Astrocyte of the cerebellum (primary cell): ENCODE measurements at regions not wholly inside any gene's neighbourhood (a gene's known extent, or its start where the extent isn't known, plus 50 kb on each side); places are given as distances from the start of the nearest gene placed in this dataset.

Source experiments
- DNase-seq: peaks from one replicate; pipeline ENCODE4 v3.0.0-alpha.2; 2011; ENCODE audit warnings: low read depth
- H3K4me3 ChIP-seq: 2 replicates; pipeline ENCODE4 v1.5.1; 2011; ENCODE audit warnings: mild to moderate bottlenecking, low read depth, low read length, moderate library complexity
- in situ Hi-C: cut with HindIII; loops from 2 replicates; pipeline ENCODE4 v1.10.0; 2017; ENCODE audit warnings: low sequenced_read_pairs
- TF ChIP-seq, protein P1 (sequence below): IDR thresholded peaks from 2 replicates; pipeline ENCODE4 v1.5.1; 2012; ENCODE audit warnings: low read length, low read depth, moderate library complexity, mild to moderate bottlenecking; ENCODE audit errors: missing control alignments

DNA sequence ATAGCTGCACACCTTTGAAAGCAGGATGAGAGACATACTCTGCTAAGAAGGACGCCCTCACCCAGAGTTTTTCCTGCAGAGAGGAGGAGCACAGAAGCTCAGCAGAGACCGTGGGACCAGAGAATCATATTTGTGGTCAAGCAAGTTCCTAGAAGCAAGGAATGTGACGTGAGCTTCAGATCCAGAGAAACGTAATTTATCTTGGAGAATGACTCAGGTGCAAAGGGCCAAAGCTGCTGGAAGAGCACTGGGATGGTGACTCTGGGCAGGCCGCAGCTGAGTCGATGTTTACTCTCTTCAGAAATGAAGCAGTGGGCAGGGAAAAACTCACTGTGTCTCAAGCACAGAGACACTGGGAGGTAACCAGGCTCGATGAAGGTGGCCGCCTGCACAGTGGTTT is 50.1 kb upstream of the IGFBP2 start:
- in situ Hi-C loops, result no loop called here
- TF ChIP-seq, protein P1, sequence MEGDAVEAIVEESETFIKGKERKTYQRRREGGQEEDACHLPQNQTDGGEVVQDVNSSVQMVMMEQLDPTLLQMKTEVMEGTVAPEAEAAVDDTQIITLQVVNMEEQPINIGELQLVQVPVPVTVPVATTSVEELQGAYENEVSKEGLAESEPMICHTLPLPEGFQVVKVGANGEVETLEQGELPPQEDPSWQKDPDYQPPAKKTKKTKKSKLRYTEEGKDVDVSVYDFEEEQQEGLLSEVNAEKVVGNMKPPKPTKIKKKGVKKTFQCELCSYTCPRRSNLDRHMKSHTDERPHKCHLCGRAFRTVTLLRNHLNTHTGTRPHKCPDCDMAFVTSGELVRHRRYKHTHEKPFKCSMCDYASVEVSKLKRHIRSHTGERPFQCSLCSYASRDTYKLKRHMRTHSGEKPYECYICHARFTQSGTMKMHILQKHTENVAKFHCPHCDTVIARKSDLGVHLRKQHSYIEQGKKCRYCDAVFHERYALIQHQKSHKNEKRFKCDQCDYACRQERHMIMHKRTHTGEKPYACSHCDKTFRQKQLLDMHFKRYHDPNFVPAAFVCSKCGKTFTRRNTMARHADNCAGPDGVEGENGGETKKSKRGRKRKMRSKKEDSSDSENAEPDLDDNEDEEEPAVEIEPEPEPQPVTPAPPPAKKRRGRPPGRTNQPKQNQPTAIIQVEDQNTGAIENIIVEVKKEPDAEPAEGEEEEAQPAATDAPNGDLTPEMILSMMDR, result no peak
- DNase-seq, result peak; percentile 84
- no peak overlapping the region for H3K4me3 ChIP-seq
